Heart left ventricle (tissue), 16 donors: ENCODE measurements at regions not wholly inside any gene's neighbourhood (a gene's known extent, or its start where the extent isn't known, plus 50 kb on each side); places are given as distances from the start of the nearest gene placed in this dataset.

Source experiments
- ATAC-seq, 4 donors: fragments of 200-7000 bp; cut with Tn5 transposase; one replicate each; pipeline ENCODE4 v1.9.1; 2020 to 2022; ENCODE audit warnings: moderate library complexity in 4 of 4, mild to moderate bottlenecking in 3 of 4, moderate number of reproducible peaks in 1 of 4
- DNase-seq, 5 donors: peaks; one replicate each; pipeline ENCODE4 v3.0.0-alpha.2; 2020
- H3K27ac ChIP-seq, 12 donors: fragments of 200-600 bp; sonication (generic) in 4 of 12; one replicate each; pipeline versions ENCODE4 v1.5.0 to v1.8.0; 2016 to 2022; ENCODE audit warnings: mild to moderate bottlenecking in 2 of 12
- H3K27me3 ChIP-seq, 9 donors: fragments of 200-600 bp; sonication (generic) in 2 of 9; one replicate each; pipeline versions ENCODE4 v1.5.1 to v1.8.0; 2016 to 2022; ENCODE audit warnings: mild to moderate bottlenecking in 3 of 9
- H3K36me3 ChIP-seq, 9 donors: fragments of 200-600 bp; sonication (generic) in 2 of 9; one replicate each; pipeline versions ENCODE4 v1.5.0 to v1.8.0; 2018 to 2022; ENCODE audit warnings: mild to moderate bottlenecking in 2 of 9
- H3K4me1 ChIP-seq, 12 donors: fragments of 200-600 bp; sonication (generic) in 4 of 12; one replicate each; pipeline versions ENCODE4 v1.5.0 to v1.8.0; 2016 to 2022; ENCODE audit warnings: mild to moderate bottlenecking in 3 of 12
- H3K4me3 ChIP-seq, 12 donors: fragments of 200-600 bp; sonication (generic) in 4 of 12; one replicate each; pipeline versions ENCODE4 v1.5.0 to v1.8.0; 2017 to 2022; ENCODE audit warnings: mild to moderate bottlenecking in 9 of 12, moderate library complexity in 4 of 12
- H3K9me3 ChIP-seq, 12 donors: fragments of 200-600 bp; sonication (generic) in 4 of 12; one replicate each; pipeline versions ENCODE4 v1.5.0 to v1.8.0; 2016 to 2022; ENCODE audit warnings: mild to moderate bottlenecking in 1 of 12
- POLR2A ChIP-seq, 2 donors: fragments of 450-650 bp; IDR thresholded peaks; one replicate each; pipeline ENCODE4 v1.6.1; 2017; ENCODE audit warnings: antibody characterized with exemption in 2 of 2, mild to moderate bottlenecking in 2 of 2, moderate library complexity in 2 of 2
- WGBS, 4 donors: extraction: QIAGEN DNeasy Blood & Tissue Kit in 2 of 4; methylation state at CpG; one replicate each; pipeline versions ENCODE4 v1.1.5 to v1.1.7; 2013 to 2018; 5-methylcytosine and 5-hydroxymethylcytosine counted together
- intact Hi-C, 10 donors: fragments of 100-400 bp; cut with DNase I; formaldehyde crosslinking; loops; one replicate each; pipeline versions ENCODE4 v1.11.1 to v1.14.2; 2022
- TF ChIP-seq, protein P1 (sequence below), 12 donors: fragments of 200-600 bp; sonication (generic) in 4 of 12; IDR thresholded peaks; one replicate each; pipeline versions ENCODE4 v1.5.0 to v1.8.0; 2018 to 2022; ENCODE audit warnings: antibody characterized with exemption in 12 of 12, mild to moderate bottlenecking in 5 of 12
- donor health status: ischemic (EF 13 %, LVEDD 7.1; RV severe dilation, severe dysfunction).
- donor health status: healthy with polysubstance abuse.
- donor health status: DM: no; HTN: yes; CAD: no.
- donor health status: DM: no; HTN: no; CAD: no.
- donor health status: ischemic (EF 25% LVEDD 6.9; RV normal size, moderate dysfunction).
- donor health status: ischemic (EF 25% LVEDD 5.7; RV mildly dilated, moderate dysfunction).
- donor health status: healthy.
- donor health status: DM: yes; HTN: yes; CAD: no.
- donor health status: ischemic (EF 35%, LVEDD 5.7; RV mildly dilated, moderate dysfunction).
- donor health status: nonischemic (EF 11% LVEDD 7.7; RV severe dilation, severe dysfunction).
- donor health status: DM: yes; HTN: yes; CAD: no.
- donor health status: PGD.
- donor health status: ischemic (EF 29% LVEDD 5.4; RV normal size, mild dysfunction).
- donor health status: nonischemic (EF 23%, LVEDD 6.1; RV moderate dilation, normal function).

- peaks cover 0 to 2% (median 0%) of the 10 kb centered on the region in 12 donors for H3K9me3 ChIP-seq
- TF ChIP-seq POLR2A (IDR thresholded peaks at IDR 0.05) = no peak
- TF ChIP-seq, protein P1, sequence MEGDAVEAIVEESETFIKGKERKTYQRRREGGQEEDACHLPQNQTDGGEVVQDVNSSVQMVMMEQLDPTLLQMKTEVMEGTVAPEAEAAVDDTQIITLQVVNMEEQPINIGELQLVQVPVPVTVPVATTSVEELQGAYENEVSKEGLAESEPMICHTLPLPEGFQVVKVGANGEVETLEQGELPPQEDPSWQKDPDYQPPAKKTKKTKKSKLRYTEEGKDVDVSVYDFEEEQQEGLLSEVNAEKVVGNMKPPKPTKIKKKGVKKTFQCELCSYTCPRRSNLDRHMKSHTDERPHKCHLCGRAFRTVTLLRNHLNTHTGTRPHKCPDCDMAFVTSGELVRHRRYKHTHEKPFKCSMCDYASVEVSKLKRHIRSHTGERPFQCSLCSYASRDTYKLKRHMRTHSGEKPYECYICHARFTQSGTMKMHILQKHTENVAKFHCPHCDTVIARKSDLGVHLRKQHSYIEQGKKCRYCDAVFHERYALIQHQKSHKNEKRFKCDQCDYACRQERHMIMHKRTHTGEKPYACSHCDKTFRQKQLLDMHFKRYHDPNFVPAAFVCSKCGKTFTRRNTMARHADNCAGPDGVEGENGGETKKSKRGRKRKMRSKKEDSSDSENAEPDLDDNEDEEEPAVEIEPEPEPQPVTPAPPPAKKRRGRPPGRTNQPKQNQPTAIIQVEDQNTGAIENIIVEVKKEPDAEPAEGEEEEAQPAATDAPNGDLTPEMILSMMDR (IDR thresholded peaks at IDR 0.05) = no peak
- no peaks in the 10 kb centered on the region for H3K36me3 ChIP-seq
- WGBS, 4 donors = 68 to 77% (median 72%) methylated on average over 2 of the region's 2 CpGs
- H3K27ac ChIP-seq = no peak overlapping the region
- no peaks in the 10 kb centered on the region for H3K27me3 ChIP-seq
- ATAC-seq (no peak), DNase-seq (no peak)
- no peak overlapping the region for H3K4me3 ChIP-seq
- intact Hi-C loops = no loop called here
- H3K4me1 ChIP-seq = peaks cover 0 to 4% (median 0%) of the 10 kb centered on the region in 12 donors
Measured at GRCh38 chr5:100273846-100274580, 261.2 kb upstream of the FAM174A start.

GRCh38 chr5:100270023-100270771 lies 265.0 kb upstream of the FAM174A start:
- ATAC-seq (no peak), DNase-seq (no peak)
- H3K4me3 ChIP-seq = no peak overlapping the region
- no peaks in the 10 kb centered on the region for H3K36me3 ChIP-seq
- TF ChIP-seq, protein P1 (IDR thresholded peaks at IDR 0.05) = no peak
- no peak for TF ChIP-seq POLR2A (IDR thresholded peaks at IDR 0.05)
- H3K4me1 ChIP-seq = peaks cover 0 to 4% (median 0%) of the 10 kb centered on the region in 12 donors
- no peaks in the 10 kb centered on the region for H3K27me3 ChIP-seq
- no peaks in the 10 kb centered on the region for H3K9me3 ChIP-seq
- WGBS, 4 donors = 27 to 30% (median 29%) methylated on average over 7 of the region's 7 CpGs
- intact Hi-C loops = no loop called here
- H3K27ac ChIP-seq = no peak overlapping the region

DNA sequence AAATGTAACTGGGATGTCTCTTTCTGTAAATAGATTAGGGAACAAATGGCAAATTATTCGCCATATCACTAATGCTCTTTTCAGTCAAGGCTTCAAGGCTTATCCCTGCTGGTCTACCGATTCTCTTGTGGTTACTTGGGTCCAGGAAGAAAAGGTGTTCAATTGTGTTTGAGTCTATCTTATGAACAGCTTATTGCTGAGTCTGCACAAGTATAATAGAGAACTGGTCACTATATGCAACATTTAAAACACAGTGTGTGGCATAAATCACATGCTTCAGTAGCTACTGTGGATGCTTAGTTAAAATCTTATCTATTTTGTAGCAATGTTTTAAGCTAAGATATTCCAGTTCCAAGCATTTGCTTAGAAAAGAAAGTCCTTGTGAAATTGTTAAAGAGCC lies 274.2 kb upstream of the FAM174A start:
- intact Hi-C loops = no loop called here
- DNase-seq (no peak), ATAC-seq (no peak)
- 82 to 97% (median 90%) methylated on average over 2 of the region's 2 CpGs for WGBS, 4 donors
- TF ChIP-seq, protein P1 (IDR thresholded peaks at IDR 0.05) = no peak
- TF ChIP-seq POLR2A (IDR thresholded peaks at IDR 0.05) = no peak
- Histone ChIP-seq H3K4me1 (no peaks in the 10 kb centered on the region), H3K4me3 (no peak overlapping the region), H3K9me3 (no peaks in the 10 kb centered on the region), H3K27me3 (no peaks in the 10 kb centered on the region), H3K36me3 (no peaks in the 10 kb centered on the region), H3K27ac (no peak overlapping the region)

DNA sequence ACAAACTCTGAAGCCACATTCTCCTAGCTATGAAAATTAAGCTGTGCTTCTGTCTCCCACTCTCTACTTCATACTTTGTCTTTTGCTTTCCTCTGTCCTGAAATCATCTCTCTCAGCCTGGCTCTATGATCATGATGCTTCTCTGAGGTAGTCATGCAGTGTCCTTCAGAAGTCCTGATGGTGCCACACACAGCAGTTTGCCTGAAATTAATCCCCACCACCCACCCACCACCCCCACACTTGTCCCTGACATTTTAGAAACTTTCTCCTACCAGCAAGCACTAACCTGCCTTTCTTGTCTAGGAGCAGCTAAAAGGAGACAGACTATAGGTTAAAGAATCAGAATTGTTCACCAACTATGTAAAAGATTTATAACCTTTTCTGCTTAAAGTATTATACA lies 282.2 kb upstream of the FAM174A start:
- Histone ChIP-seq H3K27me3 (no peaks in the 10 kb centered on the region), H3K27ac (no peak overlapping the region), H3K4me1 (no peaks in the 10 kb centered on the region), H3K9me3 (no peaks in the 10 kb centered on the region), H3K36me3 (no peaks in the 10 kb centered on the region), H3K4me3 (no peak overlapping the region)
- DNase-seq = no peak
- intact Hi-C loops = no loop called here
- no peak for TF ChIP-seq POLR2A (IDR thresholded peaks at IDR 0.05)
- TF ChIP-seq, protein P1 (IDR thresholded peaks at IDR 0.05) = no peak
- ATAC-seq = no peak
